ENCODE measurements at regions not wholly inside any gene's neighbourhood (a gene's known extent, or its start where the extent isn't known, plus 50 kb on each side); places are given as distances from the start of the nearest gene placed in this dataset.
"Not testable (repeated sequence)": the region's sequence is repeated elsewhere in the genome, so short reads cannot be mapped to it uniquely, and the experiment has no call there.

GRCh38 chr20:4435225-4435624 lies 186.1 kb upstream of the ADRA1D start:
- no peak for DNase-seq (ENCODE audit: low read depth)

DNA sequence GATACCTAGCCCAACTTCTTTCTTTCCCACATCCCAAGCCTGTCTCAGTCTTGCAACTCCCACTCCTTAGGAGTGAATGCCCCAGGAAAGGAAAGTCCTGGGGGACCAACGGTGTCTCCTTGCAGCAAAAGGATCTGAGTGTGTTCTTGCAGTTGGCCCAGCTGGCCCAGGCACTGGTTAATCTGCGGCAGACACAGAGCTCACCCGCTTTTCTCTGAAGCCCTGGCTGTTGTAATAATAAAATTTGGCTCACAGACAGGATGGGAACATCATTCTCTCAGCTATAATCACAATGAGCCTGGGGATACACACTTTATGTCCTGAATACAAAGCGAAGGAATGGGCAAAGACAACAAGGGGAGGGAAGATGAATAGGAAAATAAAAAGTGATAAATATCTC lies 185.6 kb upstream of the ADRA1D start:
- no peak for DNase-seq (ENCODE audit: low read depth)

GRCh38 chr20:4431446-4431845 lies 182.4 kb upstream of the ADRA1D start:
- DNase-seq (ENCODE audit: low read depth), result no peak

- not testable (repeated sequence) for DNase-seq (ENCODE audit: low read depth)
Measured at GRCh38 chr20:4430826-4431225, 181.7 kb upstream of the ADRA1D start.

DNA sequence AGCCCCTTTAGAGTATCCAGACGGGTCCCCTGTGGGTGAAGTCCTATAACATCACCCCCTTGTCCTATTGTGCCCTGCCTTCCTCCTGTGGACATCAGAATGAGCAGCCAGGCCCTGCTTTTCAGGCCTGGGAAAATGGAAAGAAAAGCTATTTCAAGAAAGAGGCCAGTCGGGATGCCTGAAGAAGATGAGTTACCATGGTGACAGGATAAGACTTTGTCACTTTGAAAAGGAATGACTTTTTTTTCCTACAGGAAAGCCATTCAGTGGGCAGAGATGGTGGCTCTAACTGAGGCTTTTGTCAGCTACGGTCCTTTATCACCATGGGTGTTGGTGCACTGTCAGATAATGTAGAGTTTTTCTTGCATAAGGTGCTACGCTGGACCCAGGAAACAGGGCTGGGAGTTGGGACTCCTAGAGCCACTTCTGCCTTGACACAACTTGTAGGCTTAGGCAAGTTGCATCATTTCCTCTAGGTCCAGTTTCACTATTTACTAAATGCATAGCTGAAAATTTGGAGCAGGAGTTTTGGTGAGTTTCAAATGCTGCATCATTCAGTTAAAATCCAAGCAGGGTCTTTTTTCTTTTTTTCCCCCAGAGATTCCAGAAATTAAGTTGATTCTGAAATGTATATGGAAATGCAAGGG lies 179.0 kb upstream of the ADRA1D start:
- no peak for DNase-seq (ENCODE audit: low read depth)

DNA sequence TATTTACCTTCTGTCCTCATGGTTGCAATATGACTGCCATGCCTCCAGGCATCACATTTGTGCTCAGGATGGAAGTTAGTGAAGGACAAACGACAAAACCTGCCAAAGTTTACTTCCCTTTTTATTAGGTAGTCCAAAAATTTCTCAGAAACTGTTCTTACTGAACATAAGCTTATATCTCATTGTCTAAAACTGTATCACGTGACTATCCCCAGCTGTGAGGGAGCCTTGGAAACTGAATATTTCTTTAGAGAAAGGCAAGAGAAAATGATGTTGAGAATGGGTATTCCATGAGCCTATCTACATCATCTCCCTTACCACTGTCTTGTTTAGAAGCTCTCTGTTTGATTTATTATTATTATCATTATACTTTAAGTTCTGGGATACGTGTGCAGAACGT lies 169.1 kb upstream of the ADRA1D start:
- no peak for DNase-seq (ENCODE audit: low read depth)

- DNase-seq (ENCODE audit: low read depth), result no peak
Measured at GRCh38 chr20:4415281-4415680, 166.2 kb upstream of the ADRA1D start.

DNA sequence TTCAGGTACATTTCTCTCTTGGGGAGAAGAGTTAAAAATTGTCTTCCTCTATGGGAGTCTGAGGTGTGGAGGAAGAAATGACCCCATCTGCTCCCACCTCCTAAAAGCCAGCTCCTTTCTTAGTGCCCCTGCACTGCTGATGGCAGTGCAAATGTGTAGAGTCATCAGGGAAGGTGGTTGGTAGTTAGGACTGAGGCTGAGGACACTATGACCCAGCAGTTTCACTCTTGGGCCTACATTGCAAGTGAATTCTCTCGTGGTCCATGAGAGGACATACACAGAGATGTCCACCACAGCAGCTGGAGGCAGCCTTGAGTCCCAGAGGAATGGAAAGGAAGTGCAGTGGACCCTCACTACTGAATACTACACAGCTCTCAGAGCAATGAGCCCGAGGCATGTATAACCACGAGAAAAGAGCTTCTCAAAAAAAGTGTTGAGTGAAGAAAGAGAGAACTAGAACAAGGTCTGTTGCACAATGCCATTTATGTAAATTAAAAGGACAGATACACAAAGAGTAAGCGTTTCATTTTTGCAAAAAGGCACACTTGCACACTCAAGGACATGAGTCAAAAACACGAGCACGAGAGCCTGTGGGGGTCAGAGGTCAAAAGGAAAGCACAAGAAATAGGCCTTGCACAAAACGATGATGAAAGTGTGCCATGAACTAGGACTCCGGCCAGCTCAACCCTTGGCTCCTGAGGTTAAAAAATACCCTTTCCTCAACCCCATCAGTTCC lies 164.4 kb upstream of the ADRA1D start:
- DNase-seq (ENCODE audit: low read depth), result no peak

- DNase-seq (ENCODE audit: low read depth), result no peak
Measured at GRCh38 chr20:4412216-4412615, 163.1 kb upstream of the ADRA1D start.

GRCh38 chr20:4411744-4412143 lies 162.7 kb upstream of the ADRA1D start:
- no peak for DNase-seq (ENCODE audit: low read depth)

- no peak for DNase-seq (ENCODE audit: low read depth)
Measured at GRCh38 chr20:4406627-4407026, 157.5 kb upstream of the ADRA1D start.

DNA sequence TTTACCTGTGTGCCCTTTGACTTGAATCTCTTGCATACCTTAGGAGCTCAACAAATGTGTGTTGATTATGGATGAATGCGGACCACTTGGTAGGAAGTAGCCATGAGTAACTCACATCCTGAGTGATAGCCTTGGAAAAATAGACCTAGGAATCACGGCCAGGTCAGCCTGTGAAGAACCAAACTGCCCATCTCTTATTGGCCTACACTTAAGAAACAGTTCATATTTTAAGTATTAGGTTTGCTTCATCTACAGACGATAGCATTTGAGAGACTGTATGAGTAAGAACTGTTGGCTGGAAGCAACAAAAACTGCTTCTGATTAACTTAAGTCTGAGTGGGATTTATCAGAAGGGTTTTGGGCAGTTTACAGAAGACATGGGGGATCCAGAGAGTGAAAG lies 152.5 kb upstream of the ADRA1D start:
- DNase-seq (ENCODE audit: low read depth), result no peak

DNA sequence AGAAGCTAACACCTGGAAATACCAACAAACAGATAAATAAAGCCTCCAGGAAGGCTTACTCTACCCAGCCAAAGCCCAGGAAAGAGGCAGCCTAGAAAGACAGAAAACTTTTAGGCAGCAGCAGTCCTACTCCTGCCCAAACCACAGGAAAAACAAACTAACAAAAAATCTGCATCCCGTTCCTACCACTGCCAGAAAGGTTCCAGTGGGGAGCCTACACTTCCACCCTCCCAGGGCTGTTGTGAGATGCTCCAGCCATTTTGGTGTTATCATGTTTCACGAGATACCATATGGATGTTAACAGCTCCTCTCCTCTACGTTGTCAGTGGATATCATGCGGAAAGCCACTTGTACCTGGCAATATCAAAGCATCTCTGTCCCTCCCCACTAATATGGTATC lies 135.9 kb upstream of the ADRA1D start:
- no peak for DNase-seq (ENCODE audit: low read depth)

- DNase-seq (ENCODE audit: low read depth), result no peak
Measured at GRCh38 chr20:4383961-4384360, 134.9 kb upstream of the ADRA1D start.

DNA sequence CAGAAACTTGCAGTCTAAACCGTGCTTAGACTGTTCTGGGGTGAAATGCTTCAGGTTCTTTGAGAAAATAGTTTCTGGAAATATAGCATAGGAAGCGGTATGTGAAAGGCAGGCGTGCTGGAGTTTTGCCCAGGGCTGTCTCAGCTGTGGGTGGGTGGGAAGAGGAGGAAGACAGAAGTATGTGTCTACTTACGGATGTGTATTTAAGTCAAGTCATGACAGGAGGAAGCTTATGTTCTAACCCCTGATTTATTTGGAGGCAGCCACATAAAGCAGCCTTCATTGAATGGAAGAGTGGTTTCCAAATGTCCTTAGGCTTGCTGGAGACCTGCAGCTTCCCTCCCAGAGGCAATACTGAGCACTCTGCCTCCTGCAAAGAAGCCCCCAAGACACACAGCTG lies 126.8 kb upstream of the ADRA1D start:
- no peak for DNase-seq (ENCODE audit: low read depth)

GRCh38 chr20:4373454-4373853 lies 124.4 kb upstream of the ADRA1D start:
- no peak for DNase-seq (ENCODE audit: low read depth)

DNA sequence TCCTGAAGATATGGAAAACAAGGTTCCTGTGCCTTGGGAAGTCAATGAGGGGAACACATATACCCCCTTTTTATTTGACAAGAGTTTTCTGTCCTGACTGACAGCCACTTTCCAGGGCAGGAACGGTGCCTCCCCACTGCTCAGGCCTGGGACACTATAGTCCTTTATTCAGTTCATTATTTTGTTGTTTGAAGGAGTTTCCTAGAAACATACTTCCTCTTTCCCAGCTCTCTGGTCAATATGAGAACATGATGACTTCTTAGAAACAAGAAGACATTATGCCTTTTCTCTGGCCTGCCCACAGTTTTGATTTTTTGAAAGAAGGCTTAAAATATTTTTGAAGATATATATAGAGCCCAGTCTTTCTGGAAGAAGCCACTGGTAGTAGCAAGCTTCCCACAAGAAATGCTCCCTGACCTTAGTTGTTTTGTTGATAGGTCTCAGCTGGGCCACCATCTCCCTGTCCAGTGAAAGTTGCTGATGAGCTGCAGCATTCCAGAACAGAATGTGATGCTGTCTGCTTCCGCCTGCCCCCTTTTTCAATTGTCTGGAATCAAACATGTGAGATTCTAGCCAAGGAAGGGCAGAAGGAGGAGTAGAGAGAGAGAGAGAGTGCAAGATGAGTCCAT lies 122.7 kb upstream of the ADRA1D start:
- DNase-seq (ENCODE audit: low read depth), result no peak

- no peak for DNase-seq (ENCODE audit: low read depth)
Measured at GRCh38 chr20:4370851-4371250, 121.8 kb upstream of the ADRA1D start.

GRCh38 chr20:4369798-4370124 lies 120.7 kb upstream of the ADRA1D start:
- no peak for DNase-seq (ENCODE audit: low read depth)

GRCh38 chr20:4369119-4369797 lies 120.2 kb upstream of the ADRA1D start:
- no peak for DNase-seq (ENCODE audit: low read depth)

DNA sequence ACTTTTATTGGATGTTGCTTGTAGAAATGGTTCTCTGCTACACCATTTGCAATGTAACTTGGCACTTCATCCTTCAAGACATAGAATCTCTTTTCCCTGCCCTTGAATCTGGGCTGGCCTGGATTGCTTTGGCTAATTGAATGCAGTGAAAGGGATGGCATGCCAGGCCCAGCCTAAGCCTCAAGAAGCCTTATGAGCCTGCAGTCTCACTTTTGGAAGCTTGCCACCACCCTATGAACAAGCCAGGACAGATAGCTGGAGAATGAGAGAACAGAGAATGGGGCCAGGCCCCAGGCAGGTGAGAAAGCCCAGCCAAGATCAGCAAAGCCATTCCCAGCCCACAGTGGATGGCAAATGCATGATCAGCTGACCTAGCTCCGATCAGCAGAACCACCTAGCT lies 117.0 kb upstream of the ADRA1D start:
- DNase-seq (ENCODE audit: low read depth), result no peak

GRCh38 chr20:4358552-4358951 lies 109.5 kb upstream of the ADRA1D start:
- DNase-seq (ENCODE audit: low read depth), result no peak

GRCh38 chr20:4352348-4352747 lies 103.3 kb upstream of the ADRA1D start:
- DNase-seq (ENCODE audit: low read depth), result no peak

All from activated T-helper 9 cell treated with anti-CD3 and anti-CD28 coated beads, Interleukin-2, amount 50 U/mL, for 16 hours (primary cell).